ENCODE measurements at regions not wholly inside any gene's neighbourhood (a gene's known extent, or its start where the extent isn't known, plus 50 kb on each side); places are given as distances from the start of the nearest gene placed in this dataset.

DNA sequence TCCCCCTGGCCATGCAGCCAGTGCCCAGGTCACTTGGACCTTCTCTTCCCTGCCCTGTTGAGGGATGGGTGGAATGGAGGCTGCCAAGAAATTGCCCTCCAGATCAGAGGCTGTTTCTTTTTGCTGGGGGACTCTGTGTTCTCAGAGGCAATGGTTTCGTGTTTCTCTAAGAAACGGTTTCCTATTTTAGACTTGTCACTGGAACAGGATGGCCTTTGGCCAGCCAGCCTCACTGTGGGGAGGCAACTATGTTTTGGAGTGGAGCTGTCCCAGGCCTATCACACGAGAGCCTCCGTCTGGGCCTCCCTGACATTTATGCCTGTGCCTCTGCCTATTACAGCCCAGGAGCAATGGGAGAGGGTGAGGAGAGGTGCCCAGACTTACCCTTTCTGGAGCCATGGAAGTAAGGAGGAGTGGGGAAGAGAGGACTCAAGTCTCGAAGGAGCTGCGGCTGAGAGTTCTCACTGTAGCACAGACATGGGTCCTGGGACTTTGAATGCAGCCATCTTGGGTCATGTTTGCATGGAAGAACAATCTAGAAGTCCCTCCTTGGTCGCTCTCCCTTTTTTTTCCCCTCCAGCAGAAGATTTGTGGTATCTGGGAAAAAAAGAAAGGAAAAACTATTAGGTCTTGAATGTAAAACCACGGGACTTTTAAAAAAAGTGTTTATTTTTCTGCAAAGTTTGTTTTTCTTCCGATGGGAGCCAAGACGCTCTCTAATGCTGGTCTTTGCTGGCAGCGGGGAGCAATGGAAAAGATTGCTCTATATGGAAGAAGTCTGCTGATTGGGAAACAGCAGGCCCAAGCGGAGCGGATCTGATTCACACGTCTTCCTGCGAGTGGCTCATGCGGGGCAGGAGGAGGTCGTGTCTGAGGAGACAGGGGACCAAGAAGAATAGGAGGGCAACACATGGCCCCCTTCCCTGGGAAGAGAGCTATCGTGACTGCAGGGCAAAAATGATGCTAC lies 219.2 kb downstream of the FOXD2 start (continued):
- TF ChIP-seq GTF2F1 (IDR thresholded peaks at IDR 0.05; ENCODE audit: borderline replicate concordance, low read depth, low read length): no peak

Data from H1 (cell line).